ENCODE measurements at regions not wholly inside any gene's neighbourhood (a gene's known extent, or its start where the extent isn't known, plus 50 kb on each side); places are given as distances from the start of the nearest gene placed in this dataset.

DNA sequence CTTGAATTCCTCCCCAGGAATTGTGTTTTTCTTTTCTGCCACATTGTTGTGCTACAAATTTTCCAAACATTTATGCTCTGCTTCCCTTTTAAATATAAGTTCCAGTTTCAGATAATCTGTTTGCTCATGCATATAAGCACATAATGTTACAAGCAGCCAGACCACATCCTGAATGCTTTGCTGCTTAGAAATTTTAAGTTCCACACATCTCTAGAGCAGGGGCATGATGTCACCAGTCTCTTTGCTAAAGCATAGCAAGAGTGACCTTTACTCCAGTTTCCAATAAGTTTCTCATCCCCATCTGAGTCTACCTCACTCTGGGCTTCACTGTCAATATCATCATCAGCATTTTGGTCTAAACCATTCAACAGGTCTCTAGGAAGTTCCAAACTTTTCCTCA lies 932.5 kb downstream of the SH3BGRL start:
- TF ChIP-seq CTCF (IDR thresholded peaks at IDR 0.05) (no peak), EZH2 (IDR thresholded peaks at IDR 0.05) (no peak), EZH2phosphoT487 (IDR thresholded peaks at IDR 0.05) (no peak)

Measured in neural progenitor cell (in vitro differentiated cells).